Endodermal cell (in vitro differentiated cells): ENCODE measurements at regions not wholly inside any gene's neighbourhood (a gene's known extent, or its start where the extent isn't known, plus 50 kb on each side); places are given as distances from the start of the nearest gene placed in this dataset.

Experiments
- DNase-seq: peaks from one replicate; pipeline ENCODE4 v3.0.0-alpha.2; 2017
- H3K27ac ChIP-seq: 2 replicates; pipeline ENCODE4 v1.5.1; 2013; ENCODE audit warnings: mild to moderate bottlenecking, low read depth, low read length, moderate library complexity
- H3K27me3 ChIP-seq: 2 replicates; pipeline ENCODE4 v1.6.1; 2013; ENCODE audit warnings: mild to moderate bottlenecking, low read length, moderate library complexity; ENCODE audit not compliant: insufficient read depth, control insufficient read depth, poor library complexity, severe bottlenecking
- H3K36me3 ChIP-seq: 2 replicates; pipeline ENCODE4 v1.7.0; 2013; ENCODE audit warnings: mild to moderate bottlenecking, low read length, moderate library complexity; ENCODE audit not compliant: control insufficient read depth, insufficient read depth
- H3K4me1 ChIP-seq: one replicate; pipeline ENCODE4 v1.7.0; 2013; ENCODE audit warnings: low read length; ENCODE audit not compliant: control insufficient read depth, insufficient read depth
- H3K4me3 ChIP-seq: 2 replicates; pipeline ENCODE4 v1.5.1; 2013; ENCODE audit warnings: mild to moderate bottlenecking, low read length, moderate library complexity
- H3K9ac ChIP-seq: 2 replicates; pipeline ENCODE4 v1.6.1; 2013; ENCODE audit warnings: mild to moderate bottlenecking, low read length, moderate library complexity; ENCODE audit not compliant: poor library complexity, severe bottlenecking; ENCODE audit errors: extremely low read depth
- H3K9me3 ChIP-seq: 2 replicates; pipeline ENCODE4 v1.6.1; 2013; ENCODE audit warnings: mild to moderate bottlenecking, low read length, moderate library complexity; ENCODE audit not compliant: control insufficient read depth
- H3K27ac Mint-ChIP-seq: 2 replicates; pipeline ENCODE4 v1.8.0; 2020; ENCODE audit warnings: mixed read lengths
- H3K27me3 Mint-ChIP-seq: 2 replicates; pipeline ENCODE4 v1.8.0; 2021; ENCODE audit warnings: mild to moderate bottlenecking, mixed read lengths; ENCODE audit not compliant: insufficient read depth
- H3K36me3 Mint-ChIP-seq: 2 replicates; pipeline ENCODE4 v1.8.0; 2020; ENCODE audit warnings: low read depth, mixed read lengths
- H3K4me1 Mint-ChIP-seq: 2 replicates; pipeline ENCODE4 v1.8.0; 2020; ENCODE audit warnings: mixed read lengths
- H3K4me3 Mint-ChIP-seq: 2 replicates; pipeline ENCODE4 v1.8.0; 2020; ENCODE audit warnings: mild to moderate bottlenecking, moderate library complexity, mixed read lengths
- H3K9me3 Mint-ChIP-seq: 2 replicates; pipeline ENCODE4 v1.8.0; 2020; ENCODE audit warnings: mild to moderate bottlenecking, mixed read lengths
- CTCF ChIP-seq: fragments of 200-600 bp; sonication (generic); conservative IDR thresholded peaks from 2 replicates; pipeline ENCODE4 v1.5.0; 2021; ENCODE audit warnings: antibody characterized with exemption, mild to moderate bottlenecking
- WGBS, 2 experiments: methylation state at CpG; one replicate each; pipeline versions ENCODE4 v1.1.5 to v1.1.7; 2013; ENCODE audit warnings: missing lambda C conversion rate in 2 of 2, mixed read lengths in 1 of 2; ENCODE audit not compliant: insufficient coverage in 1 of 2, insufficient read length in 1 of 2; 5-methylcytosine and 5-hydroxymethylcytosine counted together

- H3K9me3 Mint-ChIP-seq, result peaks cover 8% of the 10 kb centered on the region
- peaks cover 28% of the 10 kb centered on the region for H3K27me3 Mint-ChIP-seq
- Histone ChIP-seq H3K27ac (no peak overlapping the region), H3K4me1 (no peaks in the 10 kb centered on the region), H3K9me3 (no peaks in the 10 kb centered on the region), H3K4me3 (no peak overlapping the region), H3K27me3 (peaks cover 3% of the 10 kb centered on the region), H3K9ac (no peak overlapping the region), H3K36me3 (no peaks in the 10 kb centered on the region)
- DNase-seq, result no peak
- H3K27ac Mint-ChIP-seq, result no peak overlapping the region
- H3K36me3 Mint-ChIP-seq, result no peaks in the 10 kb centered on the region
- no peak for TF ChIP-seq CTCF
- no peak overlapping the region for H3K4me3 Mint-ChIP-seq
- H3K4me1 Mint-ChIP-seq, result peaks cover 5% of the 10 kb centered on the region
- WGBS, 2 experiments, result 89 to 92% methylated on average over 5 of the region's 5 CpGs
These were observed 90.8 kb upstream of the THY1 start for GRCh38 chr11:119513806-119514170.

GRCh38 chr11:119513131-119513805 lies 90.3 kb upstream of the THY1 start:
- no peak overlapping the region for H3K4me3 Mint-ChIP-seq
- no peak for DNase-seq
- Histone ChIP-seq H3K4me1 (no peaks in the 10 kb centered on the region), H3K9me3 (no peaks in the 10 kb centered on the region), H3K27me3 (peaks cover 3% of the 10 kb centered on the region), H3K36me3 (no peaks in the 10 kb centered on the region), H3K27ac (no peak overlapping the region), H3K9ac (no peak overlapping the region), H3K4me3 (no peak overlapping the region)
- peaks cover 9% of the 10 kb centered on the region for H3K9me3 Mint-ChIP-seq
- peaks cover 28% of the 10 kb centered on the region for H3K27me3 Mint-ChIP-seq
- TF ChIP-seq CTCF, result no peak
- no peaks in the 10 kb centered on the region for H3K36me3 Mint-ChIP-seq
- H3K27ac Mint-ChIP-seq, result no peak overlapping the region
- WGBS, 2 experiments, result 74 to 76% methylated on average over 7 to 12 of the region's 12 CpGs
- peaks cover 5% of the 10 kb centered on the region for H3K4me1 Mint-ChIP-seq

GRCh38 chr11:119512369-119512768 lies 89.4 kb upstream of the THY1 start:
- H3K27me3 Mint-ChIP-seq, result peaks cover 22% of the 10 kb centered on the region

More at GRCh38 chr11:119512369-119512768, 89.4 kb upstream of the THY1 start:
- Mint-ChIP-seq H3K4me3 (no peak overlapping the region), H3K27ac (no peak overlapping the region), H3K36me3 (no peaks in the 10 kb centered on the region), H3K4me1 (peaks cover 5% of the 10 kb centered on the region), H3K9me3 (peaks cover 9% of the 10 kb centered on the region)
- no peaks in the 10 kb centered on the region for H3K4me1 ChIP-seq
- no peaks in the 10 kb centered on the region for H3K9me3 ChIP-seq
- H3K27me3 ChIP-seq, result peaks cover 3% of the 10 kb centered on the region
- no peak overlapping the region for H3K9ac ChIP-seq
- H3K27ac ChIP-seq, result no peak overlapping the region
- TF ChIP-seq CTCF, result no peak
- no peak for DNase-seq
- no peaks in the 10 kb centered on the region for H3K36me3 ChIP-seq
- 56 to 60% methylated on average over 1 to 3 of the region's 3 CpGs for WGBS, 2 experiments
- H3K4me3 ChIP-seq, result no peak overlapping the region
